GM23248 (cell line): ENCODE measurements at regions not wholly inside any gene's neighbourhood (a gene's known extent, or its start where the extent isn't known, plus 50 kb on each side); places are given as distances from the start of the nearest gene placed in this dataset.

ENCODE experiments used
- EZH2 ChIP-seq: fragments of 200-600 bp; sonication (generic); IDR thresholded peaks from 2 replicates; pipeline ENCODE4 v1.6.1; 2018; ENCODE audit warnings: antibody characterized with exemption, mild to moderate bottlenecking; ENCODE audit not compliant: insufficient read depth, poor library complexity, severe bottlenecking
- EZH2phosphoT487 ChIP-seq: fragments of 200-600 bp; sonication (generic); IDR thresholded peaks from 2 replicates; pipeline ENCODE4 v1.6.1; 2018; ENCODE audit warnings: antibody characterized with exemption, moderate library complexity, mild to moderate bottlenecking, low read depth; ENCODE audit not compliant: insufficient read depth

- TF ChIP-seq EZH2 (no peak), EZH2phosphoT487 (no peak)
Observed at GRCh38 chr17:53168413-53168812, 654.3 kb upstream of the KIF2B start.
